GM12801 (cell line): ENCODE measurements at regions not wholly inside any gene's neighbourhood (a gene's known extent, or its start where the extent isn't known, plus 50 kb on each side); places are given as distances from the start of the nearest gene placed in this dataset.

Experiments used
- CTCF ChIP-seq: IDR thresholded peaks from one replicate; pipeline ENCODE4 v1.5.1; 2011; ENCODE audit warnings: control low read depth; ENCODE audit not compliant: insufficient read length; ENCODE audit errors: extremely low read depth

- no peak for TF ChIP-seq CTCF
These were observed 165.4 kb upstream of the ZPLD1 start for GRCh38 chr3:102269406-102269805.

DNA sequence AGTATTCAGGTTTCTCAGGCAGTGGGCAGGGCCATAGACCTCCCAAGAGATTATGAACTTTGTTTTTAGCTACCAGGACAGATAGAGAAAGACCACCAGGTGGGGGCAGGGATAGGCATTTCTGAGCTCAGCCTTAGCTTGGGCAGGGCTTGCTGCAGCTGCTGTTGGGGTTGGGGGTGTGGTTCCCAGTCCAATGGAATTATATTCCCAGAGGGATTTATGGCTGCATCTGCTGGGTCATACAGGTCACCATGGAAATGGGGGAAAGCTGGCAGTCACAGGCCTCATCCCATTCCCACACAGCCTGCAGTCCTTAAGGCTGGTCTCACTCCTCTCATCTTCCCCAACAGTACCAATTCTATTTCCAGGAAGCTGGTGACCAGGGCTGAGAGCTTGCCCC, 144.6 kb upstream of the ZPLD1 start:
- TF ChIP-seq CTCF: no peak

DNA sequence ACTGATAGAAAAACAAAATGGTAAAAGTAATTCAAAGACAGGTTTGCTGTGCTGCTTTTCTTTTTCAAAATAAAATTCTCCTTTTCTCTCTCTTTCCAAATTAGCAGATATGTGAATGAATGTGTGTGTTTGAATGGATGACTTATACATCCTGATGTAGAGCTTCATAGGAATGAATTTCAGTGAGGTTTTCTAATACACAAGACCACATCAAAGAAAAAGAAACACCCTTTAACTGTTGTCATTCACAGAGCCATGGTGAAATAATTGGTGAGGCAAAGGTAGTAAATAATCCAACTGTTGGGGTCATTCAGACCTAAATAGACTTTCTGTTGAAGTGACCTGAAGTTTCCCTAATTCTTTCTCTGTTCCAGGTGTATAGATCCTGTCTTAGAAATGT, 139.1 kb upstream of the ZPLD1 start:
- TF ChIP-seq CTCF: no peak

- no peak for TF ChIP-seq CTCF
These were observed 137.7 kb upstream of the ZPLD1 start for GRCh38 chr3:102297072-102297658.

DNA sequence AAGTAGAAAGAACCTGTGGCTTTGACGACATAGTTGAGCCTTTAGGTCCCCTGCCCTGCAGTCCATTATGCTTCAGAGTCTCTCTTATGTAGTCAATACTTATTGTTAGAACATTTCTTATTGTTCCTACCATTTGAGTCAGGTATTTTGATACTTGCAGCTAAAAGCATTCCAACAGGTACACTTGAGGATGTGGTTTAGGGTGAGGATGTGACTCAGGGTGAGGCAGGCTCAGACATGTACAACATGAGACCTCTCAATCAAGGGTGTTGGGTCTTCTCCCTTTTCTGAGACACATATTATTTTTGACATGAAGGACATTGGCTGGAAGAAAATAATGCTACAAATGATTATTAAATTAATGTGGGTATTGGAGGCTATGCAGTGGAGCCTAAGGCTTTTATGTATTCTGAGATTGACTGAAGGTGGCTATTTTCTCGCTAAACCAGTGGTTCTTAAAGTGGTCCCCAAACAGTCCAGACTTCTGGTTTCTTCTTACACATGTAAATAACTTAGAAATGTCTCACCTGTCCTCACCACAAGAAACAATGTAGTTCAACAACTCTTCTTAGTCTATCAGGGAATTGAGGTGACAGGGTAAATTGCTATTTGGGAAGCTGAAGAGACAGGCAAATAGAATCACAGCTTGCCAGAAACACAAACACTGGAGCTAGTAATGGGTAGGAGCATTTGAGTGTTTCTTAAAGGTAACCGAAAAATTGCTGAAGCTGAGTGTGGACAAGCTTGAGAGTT, 135.5 kb upstream of the ZPLD1 start:
- TF ChIP-seq CTCF: no peak

DNA sequence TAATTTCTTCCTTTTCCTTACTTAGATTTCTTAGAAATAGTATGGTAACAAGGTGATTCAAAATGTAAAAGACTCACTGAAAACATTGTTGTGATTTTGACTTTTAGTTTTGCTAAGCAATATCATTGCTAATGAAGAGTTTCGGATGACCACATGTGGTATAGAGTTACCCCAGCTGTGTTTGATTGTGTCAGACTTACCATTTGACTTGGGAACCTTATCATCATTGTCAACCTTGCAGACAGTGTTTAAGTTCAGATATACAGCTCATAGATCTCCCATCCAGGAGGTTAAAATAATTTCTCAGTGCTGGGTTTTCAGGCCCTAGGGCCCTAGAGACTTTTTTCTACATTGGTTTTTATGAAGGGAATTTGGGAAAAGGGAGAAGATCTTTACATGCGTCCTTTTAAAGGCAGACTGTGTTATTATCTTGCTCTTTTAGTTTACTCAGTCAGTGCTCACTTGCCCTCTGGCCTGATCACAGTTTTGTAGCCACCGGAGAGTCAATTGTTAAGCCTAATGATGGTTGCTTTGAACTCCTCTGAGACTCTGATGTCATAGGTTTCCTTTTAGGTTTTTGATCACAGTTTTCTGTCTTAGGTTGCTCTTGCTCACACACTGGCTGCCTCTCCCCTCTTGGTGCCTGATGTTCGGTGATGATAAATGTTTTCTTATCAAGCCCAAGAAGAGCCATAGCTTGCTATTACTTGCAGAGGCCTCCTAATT, 133.5 kb upstream of the ZPLD1 start:
- no peak for TF ChIP-seq CTCF

- no peak for TF ChIP-seq CTCF
These were observed 132.8 kb upstream of the ZPLD1 start for GRCh38 chr3:102302020-102302419.
